CD4-positive, CD25-positive, alpha-beta regulatory T cell (primary cell): ENCODE measurements at regions not wholly inside any gene's neighbourhood (a gene's known extent, or its start where the extent isn't known, plus 50 kb on each side); places are given as distances from the start of the nearest gene placed in this dataset.

ENCODE experiments used
- ATAC-seq, 2 donors: fragments of 150-1000 bp; cut with Tn5 transposase; one replicate each; pipeline ENCODE4 v1.10.0; 2021; ENCODE audit warnings: low read depth in 2 of 2, moderate number of reproducible peaks in 2 of 2, moderate library complexity in 1 of 2
- DNase-seq, 3 donors: peaks; one replicate each; pipeline versions ENCODE4 v3.0.0 to v3.0.0-alpha.2; 2012 to 2022; ENCODE audit warnings: mixed read lengths in 1 of 3
- H3K27ac ChIP-seq: one replicate; pipeline ENCODE4 v1.7.0; 2013; ENCODE audit warnings: mild to moderate bottlenecking, low read length; ENCODE audit not compliant: insufficient read depth, poor library complexity, severe bottlenecking
- H3K27me3 ChIP-seq: one replicate; pipeline ENCODE4 v1.7.0; 2013; ENCODE audit warnings: low read length; ENCODE audit not compliant: control insufficient read depth, insufficient read depth
- H3K36me3 ChIP-seq: one replicate; pipeline ENCODE4 v1.7.0; 2013; ENCODE audit warnings: mild to moderate bottlenecking, low read length, moderate library complexity; ENCODE audit not compliant: control insufficient read depth, insufficient read depth
- H3K4me1 ChIP-seq: 2 replicates; pipeline ENCODE4 v1.7.0; 2013; ENCODE audit warnings: mild to moderate bottlenecking, low read length; ENCODE audit not compliant: insufficient read depth, control insufficient read depth, poor library complexity, severe bottlenecking
- H3K4me3 ChIP-seq: one replicate; pipeline ENCODE4 v1.7.0; 2013; ENCODE audit warnings: low read depth, mild to moderate bottlenecking, low read length, moderate library complexity
- H3K9me3 ChIP-seq, 2 experiments: 1 replicate in 1 of 2; 2 replicates in 1 of 2; pipeline ENCODE4 v1.7.0; 2013; ENCODE audit warnings: low read length in 2 of 2, mild to moderate bottlenecking in 1 of 2, moderate library complexity in 1 of 2; ENCODE audit not compliant: control insufficient read depth in 2 of 2
- H3K27ac Mint-ChIP-seq, 3 donors: one replicate each; pipeline ENCODE4 v1.8.0; 2020 to 2022; ENCODE audit warnings: mild to moderate bottlenecking in 3 of 3, mixed read lengths in 3 of 3, moderate library complexity in 2 of 3
- H3K27me3 Mint-ChIP-seq: one replicate; pipeline ENCODE4 v1.8.0; 2022; ENCODE audit warnings: mild to moderate bottlenecking, mixed read lengths
- H3K36me3 Mint-ChIP-seq: one replicate; pipeline ENCODE4 v1.8.0; 2020; ENCODE audit warnings: mixed read lengths
- H3K4me1 Mint-ChIP-seq, 4 donors: one replicate each; pipeline ENCODE4 v1.8.0; 2020 to 2022; ENCODE audit warnings: mixed read lengths in 4 of 4, mild to moderate bottlenecking in 1 of 4
- H3K4me3 Mint-ChIP-seq, 4 donors: one replicate each; pipeline ENCODE4 v1.8.0; 2020 to 2022; ENCODE audit warnings: mild to moderate bottlenecking in 4 of 4, mixed read lengths in 4 of 4, moderate library complexity in 3 of 4
- H3K9me3 Mint-ChIP-seq, 7 donors: one replicate each; pipeline ENCODE4 v1.8.0; 2020 to 2022; ENCODE audit warnings: mixed read lengths in 7 of 7, mild to moderate bottlenecking in 3 of 7, moderate library complexity in 2 of 7

- Mint-ChIP-seq H3K36me3 (no peaks in the 10 kb centered on the region), H3K27me3 (no peaks in the 10 kb centered on the region), H3K27ac (peak overlapping the region in 1 of 3 donors; percentile 53), H3K4me3 (no peak overlapping the region), H3K9me3 (peaks cover 0 to 17% (median 5%) of the 10 kb centered on the region in 7 donors), H3K4me1 (no peaks in the 10 kb centered on the region)
- no peak overlapping the region for H3K4me3 ChIP-seq
- H3K36me3 ChIP-seq: no peaks in the 10 kb centered on the region
- DNase-seq (no peak), ATAC-seq (no peak)
- no peak overlapping the region for H3K27ac ChIP-seq
- H3K27me3 ChIP-seq: no peaks in the 10 kb centered on the region
- peaks cover 0 to 5% of the 10 kb centered on the region in 2 experiments for H3K9me3 ChIP-seq
- H3K4me1 ChIP-seq: no peaks in the 10 kb centered on the region
These were observed 2170.5 kb upstream of the PIK3C3 start for GRCh38 chr18:39784541-39784940.

DNA sequence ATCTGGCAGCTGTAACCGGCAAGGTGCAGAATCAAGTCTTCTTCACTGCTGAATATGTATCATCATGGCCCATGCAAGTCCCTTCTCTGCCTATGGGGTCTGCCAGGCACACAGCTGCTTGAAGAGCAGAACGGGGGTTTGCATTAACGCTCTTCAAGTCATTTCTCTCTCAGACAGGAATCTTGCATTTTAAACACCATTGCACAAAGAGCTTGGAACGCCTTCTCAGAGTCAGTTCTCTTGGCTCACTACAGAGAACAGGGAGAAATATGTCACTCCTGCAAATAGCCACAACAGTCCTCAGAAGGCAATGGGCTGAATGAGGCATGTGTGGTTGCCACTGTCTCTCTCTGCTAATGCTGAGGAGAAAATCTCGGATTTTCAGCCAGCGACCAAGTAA is 2173.5 kb upstream of the PIK3C3 start:
- no peak overlapping the region for H3K27ac Mint-ChIP-seq
- no peaks in the 10 kb centered on the region for H3K4me1 Mint-ChIP-seq
- no peak overlapping the region for H3K4me3 Mint-ChIP-seq
- Histone ChIP-seq H3K36me3 (no peaks in the 10 kb centered on the region), H3K9me3 (peaks cover 0 to 5% of the 10 kb centered on the region in 2 experiments), H3K4me3 (no peak overlapping the region), H3K27ac (no peak overlapping the region), H3K27me3 (no peaks in the 10 kb centered on the region), H3K4me1 (no peaks in the 10 kb centered on the region)
- no peaks in the 10 kb centered on the region for H3K36me3 Mint-ChIP-seq
- ATAC-seq (no peak), DNase-seq (no peak)
- peaks cover 0 to 12% (median 2%) of the 10 kb centered on the region in 7 donors for H3K9me3 Mint-ChIP-seq
- no peaks in the 10 kb centered on the region for H3K27me3 Mint-ChIP-seq

DNA sequence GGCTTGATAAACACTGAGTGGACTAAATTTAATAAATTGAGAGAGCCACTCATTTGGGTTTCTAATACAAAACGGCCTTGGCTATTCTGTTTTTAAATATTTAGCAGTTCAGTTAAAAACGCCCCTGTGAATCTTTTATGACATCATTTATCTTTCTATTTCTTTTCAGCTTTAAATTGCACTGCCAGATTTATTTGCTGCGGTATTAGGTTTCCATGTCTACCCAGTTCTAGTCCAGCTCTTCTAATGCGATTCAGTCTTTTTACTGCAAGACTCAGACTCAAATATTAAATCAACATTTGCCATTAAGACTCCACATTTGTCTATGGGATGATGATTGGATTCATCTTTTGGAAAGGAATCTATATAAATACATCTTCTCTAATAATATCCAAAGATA is 2174.3 kb upstream of the PIK3C3 start:
- no peaks in the 10 kb centered on the region for H3K4me1 Mint-ChIP-seq
- H3K27ac Mint-ChIP-seq: no peak overlapping the region
- H3K27me3 Mint-ChIP-seq: no peaks in the 10 kb centered on the region
- DNase-seq (no peak), ATAC-seq (no peak)
- Histone ChIP-seq H3K4me1 (no peaks in the 10 kb centered on the region), H3K27me3 (no peaks in the 10 kb centered on the region), H3K36me3 (no peaks in the 10 kb centered on the region), H3K27ac (no peak overlapping the region), H3K9me3 (peaks cover 0 to 5% of the 10 kb centered on the region in 2 experiments), H3K4me3 (no peak overlapping the region)
- no peak overlapping the region for H3K4me3 Mint-ChIP-seq
- H3K36me3 Mint-ChIP-seq: no peaks in the 10 kb centered on the region
- peaks cover 0 to 8% (median 2%) of the 10 kb centered on the region in 7 donors for H3K9me3 Mint-ChIP-seq

DNA sequence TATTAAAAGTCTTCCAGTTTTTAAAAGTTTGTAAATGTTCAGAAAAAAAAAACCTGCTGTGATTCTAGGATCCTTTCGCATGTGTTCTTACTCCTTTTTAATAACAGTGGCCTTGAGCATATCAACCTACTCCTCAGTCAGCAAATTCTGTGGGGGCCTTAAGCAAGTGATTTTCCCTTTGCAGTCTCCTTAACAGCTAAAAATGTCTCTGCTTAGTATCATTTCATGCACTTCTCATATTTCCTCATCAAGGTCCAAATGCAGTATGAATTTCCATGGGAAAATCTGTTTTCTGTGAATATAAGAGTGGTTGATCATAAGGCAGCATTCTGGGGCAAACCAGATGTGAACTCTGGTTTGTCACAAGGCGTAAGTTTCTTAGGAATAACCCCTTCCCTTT is 2175.1 kb upstream of the PIK3C3 start:
- Mint-ChIP-seq H3K36me3 (no peaks in the 10 kb centered on the region), H3K27ac (no peak overlapping the region), H3K4me3 (no peak overlapping the region), H3K27me3 (no peaks in the 10 kb centered on the region), H3K9me3 (peaks cover 0 to 8% (median 2%) of the 10 kb centered on the region in 7 donors), H3K4me1 (no peaks in the 10 kb centered on the region)
- ATAC-seq (no peak), DNase-seq (no peak)
- Histone ChIP-seq H3K4me1 (no peaks in the 10 kb centered on the region), H3K9me3 (peaks cover 0 to 5% of the 10 kb centered on the region in 2 experiments), H3K27me3 (no peaks in the 10 kb centered on the region), H3K4me3 (no peak overlapping the region), H3K27ac (no peak overlapping the region), H3K36me3 (no peaks in the 10 kb centered on the region)

GRCh38 chr18:39776766-39777165 is 2178.3 kb upstream of the PIK3C3 start:
- no peak overlapping the region for H3K27ac ChIP-seq
- H3K9me3 ChIP-seq: peaks cover 0 to 12% of the 10 kb centered on the region in 2 experiments
- Mint-ChIP-seq H3K9me3 (peaks cover 1 to 15% (median 6%) of the 10 kb centered on the region in 7 donors), H3K27me3 (no peaks in the 10 kb centered on the region), H3K27ac (no peak overlapping the region), H3K4me1 (no peaks in the 10 kb centered on the region), H3K36me3 (no peaks in the 10 kb centered on the region), H3K4me3 (no peak overlapping the region)
- H3K4me3 ChIP-seq: no peak overlapping the region
- H3K27me3 ChIP-seq: no peaks in the 10 kb centered on the region
- DNase-seq (no peak), ATAC-seq (no peak)
- no peaks in the 10 kb centered on the region for H3K4me1 ChIP-seq
- no peaks in the 10 kb centered on the region for H3K36me3 ChIP-seq

GRCh38 chr18:39774957-39775598 is 2180.0 kb upstream of the PIK3C3 start:
- no peaks in the 10 kb centered on the region for H3K27me3 Mint-ChIP-seq
- no peaks in the 10 kb centered on the region for H3K4me1 Mint-ChIP-seq
- H3K27me3 ChIP-seq: no peaks in the 10 kb centered on the region
- H3K4me3 Mint-ChIP-seq: peak overlapping the region in 1 of 4 donors; percentile 43
- H3K4me1 ChIP-seq: no peaks in the 10 kb centered on the region
- H3K4me3 ChIP-seq: no peak overlapping the region
- DNase-seq (no peak), ATAC-seq (no peak)
- H3K9me3 Mint-ChIP-seq: peaks cover 3 to 27% (median 6%) of the 10 kb centered on the region in 7 donors
- H3K36me3 Mint-ChIP-seq: no peaks in the 10 kb centered on the region
- H3K9me3 ChIP-seq: peaks cover 0 to 9% of the 10 kb centered on the region in 2 experiments
- H3K36me3 ChIP-seq: no peaks in the 10 kb centered on the region
- no peak overlapping the region for H3K27ac ChIP-seq
- no peak overlapping the region for H3K27ac Mint-ChIP-seq

DNA sequence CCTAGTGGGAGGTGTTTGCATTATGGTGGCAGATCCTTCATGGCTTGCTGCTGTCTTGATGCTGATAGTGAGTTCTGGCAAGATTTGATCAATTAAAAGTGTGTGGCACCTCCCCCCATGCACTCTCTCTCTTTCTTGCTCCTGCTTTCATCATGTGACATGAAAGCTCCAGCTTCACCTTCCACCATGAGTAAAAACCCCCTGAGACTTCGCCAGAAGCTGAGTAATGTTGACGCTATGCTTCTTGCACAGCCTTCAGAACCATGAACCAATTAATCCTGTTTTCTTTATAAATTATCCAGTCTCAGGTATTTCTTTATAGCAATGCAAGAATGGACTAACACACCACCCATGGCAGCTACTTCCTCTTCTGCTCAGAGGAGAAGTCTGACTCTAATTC is 2181.4 kb upstream of the PIK3C3 start:
- Mint-ChIP-seq H3K36me3 (no peaks in the 10 kb centered on the region), H3K27me3 (no peaks in the 10 kb centered on the region), H3K27ac (no peak overlapping the region), H3K4me1 (no peaks in the 10 kb centered on the region), H3K4me3 (no peak overlapping the region), H3K9me3 (peaks cover 1 to 28% (median 6%) of the 10 kb centered on the region in 7 donors)
- Histone ChIP-seq H3K9me3 (peaks cover 0 to 7% of the 10 kb centered on the region in 2 experiments), H3K4me1 (no peaks in the 10 kb centered on the region), H3K36me3 (no peaks in the 10 kb centered on the region), H3K27ac (no peak overlapping the region), H3K27me3 (no peaks in the 10 kb centered on the region), H3K4me3 (no peak overlapping the region)
- ATAC-seq (no peak), DNase-seq (no peak)
